ENCODE measurements at regions not wholly inside any gene's neighbourhood (a gene's known extent, or its start where the extent isn't known, plus 50 kb on each side); places are given as distances from the start of the nearest gene placed in this dataset.
"Not testable (repeated sequence)": the region's sequence is repeated elsewhere in the genome, so short reads cannot be mapped to it uniquely, and the experiment has no call there.

DNA sequence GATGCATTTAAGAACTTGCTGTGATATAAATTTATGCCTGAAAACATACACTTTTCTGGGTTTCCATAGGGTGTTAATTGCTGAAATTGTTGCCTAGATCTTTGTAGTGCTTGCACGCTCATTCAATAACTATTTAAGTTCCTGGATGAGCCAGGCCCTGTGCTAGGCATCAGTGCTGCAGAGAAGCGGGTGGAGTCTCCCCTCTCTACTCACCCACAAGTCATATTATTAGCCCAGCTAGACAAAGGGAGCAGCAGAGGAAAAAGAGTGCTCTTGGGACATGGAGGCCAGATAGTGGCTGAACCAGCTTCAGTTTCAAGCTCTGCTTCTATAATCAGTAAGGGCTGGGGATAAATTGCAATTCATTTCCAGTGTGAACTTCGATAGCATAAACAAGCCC, 329.1 kb downstream of the TFAP2B start:
- H3K9me3 ChIP-seq (ENCODE audit: control insufficient read depth, insufficient read depth, low read length), result no peaks in the 10 kb centered on the region
- no peak overlapping the region for H3K9ac ChIP-seq (ENCODE audit: low read depth, low read length)
- no peaks in the 10 kb centered on the region for H3K4me1 ChIP-seq (ENCODE audit: insufficient read depth, low read length)

DNA sequence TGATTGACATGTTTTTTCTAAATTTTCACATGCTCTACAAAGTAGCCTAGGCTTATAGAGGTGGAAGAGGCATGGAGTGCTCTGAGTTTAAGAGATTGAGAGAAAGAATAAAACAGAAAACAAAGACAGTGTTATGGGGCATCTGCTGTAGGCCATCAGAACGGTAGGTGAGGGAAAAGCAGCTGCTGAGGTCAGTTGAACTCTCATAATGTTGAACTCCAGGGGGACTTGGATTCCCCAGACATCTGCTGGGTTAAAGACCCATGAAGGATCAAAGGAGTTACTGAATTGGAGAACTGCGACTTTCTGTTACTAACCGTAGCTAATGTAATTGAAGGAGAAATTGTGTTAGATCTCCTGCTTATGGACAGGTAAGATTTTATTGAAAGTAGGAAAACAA, 333.9 kb downstream of the TFAP2B start:
- Histone ChIP-seq H3K9me3 (ENCODE audit: control insufficient read depth, insufficient read depth, low read length) (no peaks in the 10 kb centered on the region), H3K36me3 (ENCODE audit: insufficient read depth, low read length) (no peaks in the 10 kb centered on the region), H3K4me1 (ENCODE audit: insufficient read depth, low read length) (no peaks in the 10 kb centered on the region), H3K9ac (ENCODE audit: low read depth, low read length) (no peak overlapping the region)

More for the DNA sequence above, 329.1 kb downstream of the TFAP2B start:
- H3K36me3 ChIP-seq (ENCODE audit: insufficient read depth, low read length), result no peaks in the 10 kb centered on the region

DNA sequence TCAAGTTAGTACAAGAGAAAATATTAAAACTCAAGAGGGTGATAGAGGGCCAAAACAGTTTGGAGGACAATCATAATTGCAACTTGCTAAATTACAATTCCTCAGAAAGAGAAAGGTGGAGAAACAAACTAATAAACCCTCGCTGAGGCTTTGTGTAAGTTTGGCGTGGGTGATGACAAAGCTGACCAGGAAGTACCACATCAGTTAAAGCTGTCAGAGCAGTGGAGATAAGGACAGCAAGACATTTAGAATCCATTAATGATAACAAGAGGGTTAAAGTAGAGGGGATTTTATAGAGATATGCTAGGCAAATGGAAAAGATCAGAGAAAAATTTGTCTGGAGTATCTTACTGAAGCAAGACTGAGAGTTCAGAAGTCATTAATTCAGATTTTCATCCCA, 334.4 kb downstream of the TFAP2B start:
- Histone ChIP-seq H3K9ac (ENCODE audit: low read depth, low read length) (no peak overlapping the region), H3K36me3 (ENCODE audit: insufficient read depth, low read length) (no peaks in the 10 kb centered on the region), H3K4me1 (ENCODE audit: insufficient read depth, low read length) (no peaks in the 10 kb centered on the region)

DNA sequence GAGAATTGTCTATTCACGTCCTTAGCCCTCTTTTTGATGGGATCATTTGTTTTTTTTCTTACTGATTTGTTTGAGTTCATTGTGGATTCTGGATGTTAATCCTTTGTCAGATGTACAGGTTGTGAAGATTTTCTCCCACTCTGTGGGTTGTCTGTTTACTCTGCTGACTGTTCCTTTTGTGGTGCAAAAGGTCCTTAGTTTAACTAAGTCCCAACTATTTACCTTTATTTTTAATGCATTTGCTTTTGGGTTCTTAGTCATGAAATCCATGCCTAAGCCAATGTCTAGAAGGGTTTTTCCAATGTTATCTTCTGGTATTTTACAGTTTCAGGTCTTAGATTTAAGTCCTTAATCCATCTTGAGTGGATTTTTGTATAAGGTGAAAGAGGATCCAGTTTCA, 336.3 kb downstream of the TFAP2B start:
- not testable (repeated sequence) for H3K9me3 ChIP-seq (ENCODE audit: control insufficient read depth, insufficient read depth, low read length); H3K4me1 ChIP-seq (ENCODE audit: insufficient read depth, low read length); H3K9ac ChIP-seq (ENCODE audit: low read depth, low read length); H3K36me3 ChIP-seq (ENCODE audit: insufficient read depth, low read length)

More for the DNA sequence above, 334.4 kb downstream of the TFAP2B start:
- no peaks in the 10 kb centered on the region for H3K9me3 ChIP-seq (ENCODE audit: control insufficient read depth, insufficient read depth, low read length)

DNA sequence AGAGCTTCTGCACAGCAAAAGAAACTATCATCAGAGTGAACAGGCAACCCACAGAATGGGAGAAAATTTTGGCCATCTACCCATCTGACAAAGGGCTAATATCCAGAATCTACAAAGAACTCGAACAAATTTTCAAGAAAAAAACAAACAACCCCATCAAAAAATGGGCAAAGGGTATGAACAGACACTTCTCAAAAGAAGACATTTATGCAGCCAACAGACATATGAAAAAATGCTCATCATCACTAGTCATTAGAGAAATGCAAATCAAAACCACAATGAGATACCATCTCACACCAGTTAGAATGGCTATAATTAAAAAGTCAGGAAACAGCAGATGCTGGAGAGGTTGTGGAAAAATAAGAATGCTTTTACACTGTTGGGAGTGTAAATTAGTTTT, 340.6 kb downstream of the TFAP2B start:
- H3K36me3 ChIP-seq (ENCODE audit: insufficient read depth, low read length); H3K4me1 ChIP-seq (ENCODE audit: insufficient read depth, low read length); H3K9me3 ChIP-seq (ENCODE audit: control insufficient read depth, insufficient read depth, low read length); H3K9ac ChIP-seq (ENCODE audit: low read depth, low read length): not testable (repeated sequence)

DNA sequence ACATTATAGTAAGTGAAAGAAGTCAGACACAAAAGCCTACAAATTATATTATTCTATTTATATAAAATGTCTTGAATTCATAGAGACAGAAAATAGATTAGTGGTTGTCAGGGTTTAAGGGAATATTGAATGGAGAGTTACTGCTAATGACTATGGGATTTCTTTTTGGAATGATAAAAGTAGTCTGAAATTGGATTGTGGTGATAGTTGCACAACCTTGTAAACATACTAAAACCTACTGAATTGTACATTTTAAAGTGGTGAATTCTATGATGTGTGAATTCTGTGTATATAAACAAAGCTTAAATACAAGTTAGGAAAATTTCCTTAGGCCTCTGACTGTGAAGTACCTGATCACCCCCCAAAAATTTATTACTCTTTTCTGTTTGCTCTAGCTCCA, 343.1 kb downstream of the TFAP2B start:
- H3K9ac ChIP-seq (ENCODE audit: low read depth, low read length), result no peak overlapping the region
- H3K9me3 ChIP-seq (ENCODE audit: control insufficient read depth, insufficient read depth, low read length), result 0 out of 2 replicates have a peak, but pooled peaks cover 2% of the 10 kb centered on the region
- no peaks in the 10 kb centered on the region for H3K36me3 ChIP-seq (ENCODE audit: insufficient read depth, low read length)
- H3K4me1 ChIP-seq (ENCODE audit: insufficient read depth, low read length), result no peaks in the 10 kb centered on the region

DNA sequence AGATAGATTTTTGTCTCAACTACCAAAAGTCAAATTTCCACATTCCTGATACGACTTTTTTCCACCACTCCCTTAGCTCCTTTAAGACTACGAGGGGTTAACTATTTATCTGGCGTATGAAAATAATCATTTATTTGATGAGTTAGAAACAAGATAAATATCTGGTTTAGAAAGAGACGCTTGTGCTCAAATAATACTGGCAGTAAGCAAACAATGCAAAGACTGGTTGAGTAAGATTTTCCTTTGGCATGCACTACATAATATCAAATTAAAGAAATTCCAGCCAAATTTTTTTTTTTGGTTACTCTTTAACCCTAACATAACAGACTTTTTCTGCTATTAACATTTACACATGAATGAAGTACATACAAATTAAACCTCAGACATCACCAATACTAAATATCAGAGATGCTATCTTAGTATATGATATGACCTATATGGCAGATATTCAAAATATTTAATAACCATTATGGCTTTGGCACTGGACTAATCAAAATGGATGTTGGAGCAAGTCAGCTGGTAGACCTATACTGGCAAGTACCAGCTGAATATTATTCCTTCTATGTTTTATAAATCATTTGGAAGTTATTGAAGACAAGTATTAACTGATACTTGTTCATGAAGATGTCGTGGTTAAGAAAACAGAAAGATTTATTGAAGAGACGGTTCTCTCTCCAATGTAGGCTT, 345.3 kb downstream of the TFAP2B start:
- Histone ChIP-seq H3K4me1 (ENCODE audit: insufficient read depth, low read length) (no peaks in the 10 kb centered on the region), H3K9me3 (ENCODE audit: control insufficient read depth, insufficient read depth, low read length) (0 out of 2 replicates have a peak, but pooled peaks cover 2% of the 10 kb centered on the region), H3K36me3 (ENCODE audit: insufficient read depth, low read length) (no peaks in the 10 kb centered on the region), H3K9ac (ENCODE audit: low read depth, low read length) (no peak overlapping the region)

DNA sequence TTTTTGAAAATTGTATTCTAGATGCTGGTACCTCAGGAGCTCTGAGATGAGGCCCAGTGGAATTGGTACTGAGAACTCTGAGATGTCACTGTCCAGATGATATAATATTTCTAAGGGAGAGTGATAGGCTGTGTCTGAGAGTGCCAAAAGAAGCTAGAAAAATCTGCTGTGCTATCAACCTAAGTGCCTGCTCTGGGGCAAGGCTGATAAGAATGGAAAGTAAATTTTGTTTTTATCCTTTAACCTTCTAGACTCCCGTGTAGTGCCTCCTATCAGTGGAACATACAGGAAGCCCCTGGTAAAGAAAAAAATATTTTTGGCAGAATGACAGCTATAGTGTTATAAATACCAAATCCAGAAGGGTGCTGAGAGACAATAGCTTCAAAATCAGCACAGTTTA, 348.2 kb downstream of the TFAP2B start:
- H3K9me3 ChIP-seq (ENCODE audit: control insufficient read depth, insufficient read depth, low read length), result 0 out of 2 replicates have a peak, but pooled peaks cover 2% of the 10 kb centered on the region
- no peaks in the 10 kb centered on the region for H3K36me3 ChIP-seq (ENCODE audit: insufficient read depth, low read length)
- H3K4me1 ChIP-seq (ENCODE audit: insufficient read depth, low read length), result no peaks in the 10 kb centered on the region
- no peak overlapping the region for H3K9ac ChIP-seq (ENCODE audit: low read depth, low read length)

DNA sequence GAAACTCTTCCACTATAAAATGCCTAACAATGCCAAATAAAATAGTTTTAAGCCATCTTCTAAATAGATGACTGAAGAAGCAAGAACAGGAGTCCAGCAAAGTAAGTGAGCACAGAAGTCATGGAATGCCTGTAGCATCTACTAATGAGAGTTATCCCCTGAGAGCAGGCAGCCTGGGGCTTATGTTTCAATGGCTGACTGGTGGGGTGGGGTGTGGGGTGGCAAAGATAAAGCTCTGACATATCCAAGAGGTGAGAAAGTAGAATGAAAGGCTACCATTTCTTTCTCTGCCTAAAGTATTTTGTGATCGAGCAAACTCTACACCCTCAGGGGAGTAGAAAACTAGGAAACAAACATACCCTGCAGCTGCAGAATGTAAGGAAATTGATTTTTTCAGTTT, 348.8 kb downstream of the TFAP2B start:
- 0 out of 2 replicates have a peak, but pooled peaks cover 2% of the 10 kb centered on the region for H3K9me3 ChIP-seq (ENCODE audit: control insufficient read depth, insufficient read depth, low read length)
- H3K4me1 ChIP-seq (ENCODE audit: insufficient read depth, low read length), result no peaks in the 10 kb centered on the region
- no peaks in the 10 kb centered on the region for H3K36me3 ChIP-seq (ENCODE audit: insufficient read depth, low read length)
- H3K9ac ChIP-seq (ENCODE audit: low read depth, low read length), result no peak overlapping the region

DNA sequence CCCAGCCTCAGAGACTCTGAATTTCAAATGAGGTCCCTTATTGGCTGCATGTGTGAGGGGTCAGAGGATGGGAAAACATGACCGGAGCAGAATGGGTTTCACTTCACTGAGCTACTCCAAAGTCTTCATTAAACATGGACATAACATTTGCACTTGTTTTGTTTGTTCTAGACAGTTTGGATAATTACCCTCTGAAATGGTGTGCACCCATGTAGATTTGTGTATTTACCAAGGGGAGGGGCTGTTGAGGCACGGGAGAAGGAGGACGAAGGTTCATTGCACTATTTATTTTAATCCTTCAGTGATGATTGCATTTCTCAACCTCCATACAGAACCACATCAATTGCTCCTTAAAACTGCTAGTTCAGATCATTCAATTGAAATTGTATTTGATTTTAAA, 364.2 kb downstream of the TFAP2B start:
- no peaks in the 10 kb centered on the region for H3K36me3 ChIP-seq (ENCODE audit: insufficient read depth, low read length)
- no peak overlapping the region for H3K9ac ChIP-seq (ENCODE audit: low read depth, low read length)
- no peaks in the 10 kb centered on the region for H3K4me1 ChIP-seq (ENCODE audit: insufficient read depth, low read length)
- no peaks in the 10 kb centered on the region for H3K9me3 ChIP-seq (ENCODE audit: control insufficient read depth, insufficient read depth, low read length)

DNA sequence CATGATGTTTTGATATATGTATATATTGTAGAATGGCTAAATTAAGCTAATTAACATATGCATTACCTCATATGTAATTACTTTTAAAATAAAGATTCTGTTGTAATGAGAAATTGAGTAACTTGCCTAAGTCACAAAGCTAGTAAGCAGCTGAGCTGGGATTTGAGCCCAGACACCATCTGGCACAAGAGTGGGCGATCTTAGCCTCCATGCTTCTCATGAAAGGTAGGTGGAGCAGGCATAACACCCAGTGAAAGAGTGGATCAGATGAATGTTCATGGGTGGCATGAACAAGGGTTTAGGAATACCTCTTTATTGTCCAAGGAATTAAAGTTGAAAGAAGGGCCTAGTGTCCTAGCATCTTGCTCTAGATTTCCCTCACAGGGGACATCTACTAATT, 365.4 kb downstream of the TFAP2B start:
- no peaks in the 10 kb centered on the region for H3K36me3 ChIP-seq (ENCODE audit: insufficient read depth, low read length)
- H3K9ac ChIP-seq (ENCODE audit: low read depth, low read length), result no peak overlapping the region
- no peaks in the 10 kb centered on the region for H3K4me1 ChIP-seq (ENCODE audit: insufficient read depth, low read length)
- no peaks in the 10 kb centered on the region for H3K9me3 ChIP-seq (ENCODE audit: control insufficient read depth, insufficient read depth, low read length)

DNA sequence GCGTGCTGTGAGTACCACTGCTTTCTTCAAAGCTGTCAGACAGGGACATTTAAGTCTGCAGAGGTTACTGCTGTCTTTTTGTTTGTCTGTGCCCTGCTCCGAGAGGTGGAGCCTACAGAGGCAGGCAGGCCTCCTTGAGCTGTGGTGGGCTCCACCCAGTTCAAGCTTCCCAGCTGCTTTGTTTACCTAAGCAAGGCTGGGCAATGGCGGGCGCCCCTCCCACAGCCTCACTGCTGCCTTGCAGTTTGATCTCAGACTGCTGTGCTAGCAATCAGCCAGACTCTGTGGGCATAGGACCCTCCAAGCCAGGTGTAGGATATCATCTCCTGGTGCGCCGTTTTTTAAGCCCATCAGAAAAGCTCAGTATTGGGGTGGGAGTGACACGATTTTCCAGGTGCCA, 374.5 kb downstream of the TFAP2B start:
- not testable (repeated sequence) for H3K4me1 ChIP-seq (ENCODE audit: insufficient read depth, low read length); H3K9ac ChIP-seq (ENCODE audit: low read depth, low read length); H3K9me3 ChIP-seq (ENCODE audit: control insufficient read depth, insufficient read depth, low read length); H3K36me3 ChIP-seq (ENCODE audit: insufficient read depth, low read length)

DNA sequence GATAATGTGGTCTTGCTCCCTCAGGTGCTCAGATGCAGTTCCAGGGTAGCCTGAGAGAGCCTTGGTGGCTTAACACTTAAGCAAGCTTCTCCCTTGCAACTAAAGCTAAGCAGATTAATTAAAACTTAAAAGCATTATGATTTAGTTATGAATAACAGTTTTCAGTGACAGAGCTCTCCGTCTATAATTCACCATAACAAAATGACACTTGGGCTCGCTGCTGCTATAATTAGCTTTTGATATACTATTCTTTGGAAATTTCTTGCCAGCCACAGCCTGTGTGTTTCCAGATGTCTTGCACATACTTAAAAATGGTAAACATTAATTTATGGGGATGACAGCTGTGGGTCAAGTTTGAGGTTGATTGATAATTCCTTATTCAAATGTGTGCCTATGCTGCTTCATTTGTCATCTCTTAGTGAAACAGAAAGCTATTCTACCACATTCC, 380.5 kb downstream of the TFAP2B start:
- H3K9ac ChIP-seq (ENCODE audit: low read depth, low read length), result no peak overlapping the region
- no peaks in the 10 kb centered on the region for H3K36me3 ChIP-seq (ENCODE audit: insufficient read depth, low read length)
- no peaks in the 10 kb centered on the region for H3K9me3 ChIP-seq (ENCODE audit: control insufficient read depth, insufficient read depth, low read length)
- H3K4me1 ChIP-seq (ENCODE audit: insufficient read depth, low read length), result no peaks in the 10 kb centered on the region

DNA sequence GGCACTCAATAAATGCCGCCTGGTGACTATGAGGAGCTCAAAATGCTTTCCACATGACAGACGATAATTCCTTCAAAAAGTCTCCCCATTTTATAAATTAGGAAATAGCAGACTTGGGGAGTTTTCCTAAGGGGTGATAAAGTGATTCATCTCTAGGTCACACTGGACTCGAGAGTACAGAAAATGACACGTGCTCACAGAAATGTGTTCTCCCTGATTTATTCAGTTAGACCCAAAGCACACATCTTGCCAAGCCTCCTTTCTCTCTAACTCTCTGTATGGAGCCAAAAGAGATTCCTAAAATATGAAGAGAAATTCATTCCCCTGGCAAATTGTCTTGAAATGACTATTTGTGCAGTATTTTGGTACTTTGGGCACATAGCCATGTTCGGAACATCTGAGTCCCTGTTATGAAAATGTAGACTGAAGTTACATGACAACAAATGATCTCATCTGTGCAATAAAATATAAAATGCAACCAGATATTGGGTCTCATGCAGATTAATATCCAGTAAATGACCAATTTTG, 381.1 kb downstream of the TFAP2B start:
- Histone ChIP-seq H3K36me3 (ENCODE audit: insufficient read depth, low read length) (no peaks in the 10 kb centered on the region), H3K9ac (ENCODE audit: low read depth, low read length) (no peak overlapping the region), H3K4me1 (ENCODE audit: insufficient read depth, low read length) (no peaks in the 10 kb centered on the region), H3K9me3 (ENCODE audit: control insufficient read depth, insufficient read depth, low read length) (no peaks in the 10 kb centered on the region)

DNA sequence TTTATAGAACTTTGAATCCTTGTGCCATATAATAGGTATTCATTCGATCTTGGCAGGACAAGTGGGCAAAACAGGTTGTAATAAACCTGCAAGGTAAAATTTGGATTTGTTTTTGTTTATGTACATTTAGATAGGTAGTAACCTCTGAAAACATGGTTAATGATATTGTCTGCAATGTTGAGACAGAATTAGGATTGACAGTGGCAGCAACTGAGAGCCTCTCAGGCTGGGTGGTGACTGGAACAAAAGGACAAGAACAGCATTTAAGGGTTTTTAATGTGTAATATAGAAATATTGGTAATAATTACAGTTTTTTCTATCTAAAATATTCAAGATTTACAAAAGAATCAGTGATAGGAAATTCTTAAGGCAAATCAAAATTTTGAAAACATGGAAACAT, 382.0 kb downstream of the TFAP2B start:
- no peaks in the 10 kb centered on the region for H3K4me1 ChIP-seq (ENCODE audit: insufficient read depth, low read length)
- no peaks in the 10 kb centered on the region for H3K36me3 ChIP-seq (ENCODE audit: insufficient read depth, low read length)
- no peak overlapping the region for H3K9ac ChIP-seq (ENCODE audit: low read depth, low read length)
- H3K9me3 ChIP-seq (ENCODE audit: control insufficient read depth, insufficient read depth, low read length), result no peaks in the 10 kb centered on the region
